ENCODE measurements at regions not wholly inside any gene's neighbourhood (a gene's known extent, or its start where the extent isn't known, plus 50 kb on each side); places are given as distances from the start of the nearest gene placed in this dataset.

- Histone ChIP-seq H3K4me3 (ENCODE audit: extremely low read depth, insufficient read depth, low read length, poor library complexity, severe bottlenecking) (no peak overlapping the region), H3K36me3 (ENCODE audit: control insufficient read depth, insufficient read depth, low read length) (no peaks in the 10 kb centered on the region), H3K4me1 (ENCODE audit: control insufficient read depth, insufficient read depth, low read length, poor library complexity, severe bottlenecking) (no peaks in the 10 kb centered on the region), H3K27ac (ENCODE audit: low read depth, low read length, severe bottlenecking) (no peak overlapping the region), H3K9me3 (ENCODE audit: control insufficient read depth, low read length) (no peaks in the 10 kb centered on the region)
- 78 to 84% methylated on average over 2 to 5 of the region's 5 CpGs for WGBS, 2 experiments (ENCODE audit: insufficient coverage in 2 of 2)
Measured at GRCh38 chr5:43997647-43998272, 391.5 kb downstream of the FGF10 start.

GRCh38 chr5:43996221-43996620 lies 393.0 kb downstream of the FGF10 start:
- Histone ChIP-seq H3K4me1 (ENCODE audit: control insufficient read depth, insufficient read depth, low read length, poor library complexity, severe bottlenecking) (no peaks in the 10 kb centered on the region), H3K36me3 (ENCODE audit: control insufficient read depth, insufficient read depth, low read length) (no peaks in the 10 kb centered on the region), H3K27ac (ENCODE audit: low read depth, low read length, severe bottlenecking) (no peak overlapping the region), H3K9me3 (ENCODE audit: control insufficient read depth, low read length) (no peaks in the 10 kb centered on the region), H3K4me3 (ENCODE audit: extremely low read depth, insufficient read depth, low read length, poor library complexity, severe bottlenecking) (no peak overlapping the region)
- 100% methylated on average over 1 of the region's 2 CpGs; no CpG with 5 or more reads in 1 of the 2 experiments for WGBS, 2 experiments (ENCODE audit: insufficient coverage in 2 of 2)

- no peak overlapping the region for H3K4me3 ChIP-seq (ENCODE audit: extremely low read depth, insufficient read depth, low read length, poor library complexity, severe bottlenecking)
- no peak overlapping the region for H3K27ac ChIP-seq (ENCODE audit: low read depth, low read length, severe bottlenecking)
- 80 to 100% methylated on average over 1 of the region's 3 CpGs for WGBS, 2 experiments (ENCODE audit: insufficient coverage in 2 of 2)
- no peaks in the 10 kb centered on the region for H3K4me1 ChIP-seq (ENCODE audit: control insufficient read depth, insufficient read depth, low read length, poor library complexity, severe bottlenecking)
- no peaks in the 10 kb centered on the region for H3K36me3 ChIP-seq (ENCODE audit: control insufficient read depth, insufficient read depth, low read length)
- no peaks in the 10 kb centered on the region for H3K9me3 ChIP-seq (ENCODE audit: control insufficient read depth, low read length)
Measured at GRCh38 chr5:43994352-43994708, 391.4 kb downstream of the NNT start.

GRCh38 chr5:43993634-43994351 lies 390.8 kb downstream of the NNT start:
- Histone ChIP-seq H3K4me3 (ENCODE audit: extremely low read depth, insufficient read depth, low read length, poor library complexity, severe bottlenecking) (no peak overlapping the region), H3K9me3 (ENCODE audit: control insufficient read depth, low read length) (no peaks in the 10 kb centered on the region), H3K27ac (ENCODE audit: low read depth, low read length, severe bottlenecking) (no peak overlapping the region), H3K4me1 (ENCODE audit: control insufficient read depth, insufficient read depth, low read length, poor library complexity, severe bottlenecking) (no peaks in the 10 kb centered on the region), H3K36me3 (ENCODE audit: control insufficient read depth, insufficient read depth, low read length) (no peaks in the 10 kb centered on the region)
- 81 to 91% methylated on average over 5 to 6 of the region's 9 CpGs for WGBS, 2 experiments (ENCODE audit: insufficient coverage in 2 of 2)

- Histone ChIP-seq H3K9me3 (ENCODE audit: control insufficient read depth, low read length) (no peaks in the 10 kb centered on the region), H3K4me1 (ENCODE audit: control insufficient read depth, insufficient read depth, low read length, poor library complexity, severe bottlenecking) (no peaks in the 10 kb centered on the region), H3K27ac (ENCODE audit: low read depth, low read length, severe bottlenecking) (no peak overlapping the region), H3K4me3 (ENCODE audit: extremely low read depth, insufficient read depth, low read length, poor library complexity, severe bottlenecking) (no peak overlapping the region), H3K36me3 (ENCODE audit: control insufficient read depth, insufficient read depth, low read length) (no peaks in the 10 kb centered on the region)
- WGBS, 2 experiments (ENCODE audit: insufficient coverage in 2 of 2), result no CpG with 5 or more reads among the region's 3 CpGs
Measured at GRCh38 chr5:43985411-43985810, 382.4 kb downstream of the NNT start.

- H3K36me3 ChIP-seq (ENCODE audit: control insufficient read depth, insufficient read depth, low read length), result no peaks in the 10 kb centered on the region
- no peaks in the 10 kb centered on the region for H3K4me1 ChIP-seq (ENCODE audit: control insufficient read depth, insufficient read depth, low read length, poor library complexity, severe bottlenecking)
- whole genome bisulfite sequencing, 2 experiments (ENCODE audit: insufficient coverage in 2 of 2), result 87 to 97% methylated on average over 8 of the region's 8 CpGs
- no peaks in the 10 kb centered on the region for H3K9me3 ChIP-seq (ENCODE audit: control insufficient read depth, low read length)
- H3K27ac ChIP-seq (ENCODE audit: low read depth, low read length, severe bottlenecking), result no peak overlapping the region
- H3K4me3 ChIP-seq (ENCODE audit: extremely low read depth, insufficient read depth, low read length, poor library complexity, severe bottlenecking), result no peak overlapping the region
Measured at GRCh38 chr5:43981556-43981955, 378.6 kb downstream of the NNT start.

- Histone ChIP-seq H3K4me3 (ENCODE audit: extremely low read depth, insufficient read depth, low read length, poor library complexity, severe bottlenecking) (no peak overlapping the region), H3K4me1 (ENCODE audit: control insufficient read depth, insufficient read depth, low read length, poor library complexity, severe bottlenecking) (no peaks in the 10 kb centered on the region), H3K9me3 (ENCODE audit: control insufficient read depth, low read length) (no peaks in the 10 kb centered on the region), H3K27ac (ENCODE audit: low read depth, low read length, severe bottlenecking) (no peak overlapping the region), H3K36me3 (ENCODE audit: control insufficient read depth, insufficient read depth, low read length) (no peaks in the 10 kb centered on the region)
- WGBS, 2 experiments (ENCODE audit: insufficient coverage in 2 of 2), result no CpG with 5 or more reads among the region's 2 CpGs
Measured at GRCh38 chr5:43973908-43974307, 370.9 kb downstream of the NNT start.

GRCh38 chr5:43973318-43973717 lies 370.3 kb downstream of the NNT start:
- Histone ChIP-seq H3K36me3 (ENCODE audit: control insufficient read depth, insufficient read depth, low read length) (no peaks in the 10 kb centered on the region), H3K9me3 (ENCODE audit: control insufficient read depth, low read length) (no peaks in the 10 kb centered on the region), H3K27ac (ENCODE audit: low read depth, low read length, severe bottlenecking) (no peak overlapping the region), H3K4me3 (ENCODE audit: extremely low read depth, insufficient read depth, low read length, poor library complexity, severe bottlenecking) (no peak overlapping the region), H3K4me1 (ENCODE audit: control insufficient read depth, insufficient read depth, low read length, poor library complexity, severe bottlenecking) (no peaks in the 10 kb centered on the region)
- WGBS, 2 experiments (ENCODE audit: insufficient coverage in 2 of 2), result 60% methylated on average over 1 of the region's 2 CpGs; no CpG with 5 or more reads in 1 of the 2 experiments

GRCh38 chr5:43967165-43967564 lies 364.2 kb downstream of the NNT start:
- no peak overlapping the region for H3K27ac ChIP-seq (ENCODE audit: low read depth, low read length, severe bottlenecking)
- no peak overlapping the region for H3K4me3 ChIP-seq (ENCODE audit: extremely low read depth, insufficient read depth, low read length, poor library complexity, severe bottlenecking)
- no CpG with 5 or more reads among the region's 1 CpG for WGBS, 2 experiments (ENCODE audit: insufficient coverage in 2 of 2)
- no peaks in the 10 kb centered on the region for H3K36me3 ChIP-seq (ENCODE audit: control insufficient read depth, insufficient read depth, low read length)
- H3K9me3 ChIP-seq (ENCODE audit: control insufficient read depth, low read length), result no peaks in the 10 kb centered on the region
- H3K4me1 ChIP-seq (ENCODE audit: control insufficient read depth, insufficient read depth, low read length, poor library complexity, severe bottlenecking), result no peaks in the 10 kb centered on the region

- Histone ChIP-seq H3K4me1 (ENCODE audit: control insufficient read depth, insufficient read depth, low read length, poor library complexity, severe bottlenecking) (no peaks in the 10 kb centered on the region), H3K9me3 (ENCODE audit: control insufficient read depth, low read length) (no peaks in the 10 kb centered on the region), H3K4me3 (ENCODE audit: extremely low read depth, insufficient read depth, low read length, poor library complexity, severe bottlenecking) (no peak overlapping the region), H3K27ac (ENCODE audit: low read depth, low read length, severe bottlenecking) (no peak overlapping the region), H3K36me3 (ENCODE audit: control insufficient read depth, insufficient read depth, low read length) (no peaks in the 10 kb centered on the region)
- 80 to 100% methylated on average over 1 of the region's 2 CpGs for WGBS, 2 experiments (ENCODE audit: insufficient coverage in 2 of 2)
Measured at GRCh38 chr5:43959144-43959543, 356.2 kb downstream of the NNT start.

GRCh38 chr5:43947935-43948334 lies 345.0 kb downstream of the NNT start:
- Histone ChIP-seq H3K4me1 (ENCODE audit: control insufficient read depth, insufficient read depth, low read length, poor library complexity, severe bottlenecking) (no peaks in the 10 kb centered on the region), H3K36me3 (ENCODE audit: control insufficient read depth, insufficient read depth, low read length) (no peaks in the 10 kb centered on the region), H3K9me3 (ENCODE audit: control insufficient read depth, low read length) (peaks cover 13% of the 10 kb centered on the region), H3K27ac (ENCODE audit: low read depth, low read length, severe bottlenecking) (no peak overlapping the region), H3K4me3 (ENCODE audit: extremely low read depth, insufficient read depth, low read length, poor library complexity, severe bottlenecking) (no peak overlapping the region)
- no CpG with 5 or more reads among the region's 2 CpGs for WGBS, 2 experiments (ENCODE audit: insufficient coverage in 2 of 2)
